ENCODE measurements at regions not wholly inside any gene's neighbourhood (a gene's known extent, or its start where the extent isn't known, plus 50 kb on each side); places are given as distances from the start of the nearest gene placed in this dataset.
A peak's percentile ranks its signal among the peaks of the same experiment; 100 is the strongest.

GRCh38 chr11:121814962-121815361 lies 301.1 kb downstream of the BLID start:
- no peak for TF ChIP-seq CTCF (IDR thresholded peaks at IDR 0.05; ENCODE audit: control extremely low read depth, extremely low read depth)
- Histone ChIP-seq H3K4me1 (ENCODE audit: control insufficient read depth in 5 of 5, insufficient read depth in 5 of 5, low read length in 5 of 5) (no peaks in the 10 kb centered on the region), H3K9me3 (ENCODE audit: control insufficient read depth in 4 of 4, insufficient read depth in 3 of 4, low read length in 3 of 4) (peaks cover 0 to 3% (median under 1%) of the 10 kb centered on the region in 4 donors), H3K9ac (ENCODE audit: insufficient read depth in 1 of 2, low read length in 2 of 2) (no peak overlapping the region), H3K27ac (ENCODE audit: low read depth in 1 of 2, low read length in 1 of 2) (no peak overlapping the region), H3K36me3 (ENCODE audit: control insufficient read depth in 4 of 4, insufficient read depth in 4 of 4, low read length in 4 of 4) (no peaks in the 10 kb centered on the region), H3K4me3 (no peak overlapping the region), H3K27me3 (ENCODE audit: control insufficient read depth in 3 of 3, insufficient read depth in 3 of 3, low read length in 2 of 3) (no peaks in the 10 kb centered on the region)
- WGBS, 2 donors: 91 to 93% methylated on average over 1 of the region's 1 CpG
- ATAC-seq (ENCODE audit: insufficient read depth, low FRiP score): no peak
- no peak for DNase-seq

GRCh38 chr11:121814296-121814695 lies 301.7 kb downstream of the BLID start:
- no peak for TF ChIP-seq CTCF (IDR thresholded peaks at IDR 0.05; ENCODE audit: control extremely low read depth, extremely low read depth)
- Histone ChIP-seq H3K4me1 (ENCODE audit: control insufficient read depth in 5 of 5, insufficient read depth in 5 of 5, low read length in 5 of 5) (no peaks in the 10 kb centered on the region), H3K9ac (ENCODE audit: insufficient read depth in 1 of 2, low read length in 2 of 2) (no peak overlapping the region), H3K27ac (ENCODE audit: low read depth in 1 of 2, low read length in 1 of 2) (no peak overlapping the region), H3K36me3 (ENCODE audit: control insufficient read depth in 4 of 4, insufficient read depth in 4 of 4, low read length in 4 of 4) (no peaks in the 10 kb centered on the region), H3K9me3 (ENCODE audit: control insufficient read depth in 4 of 4, insufficient read depth in 3 of 4, low read length in 3 of 4) (peaks cover 0 to 3% (median under 1%) of the 10 kb centered on the region in 4 donors), H3K27me3 (ENCODE audit: control insufficient read depth in 3 of 3, insufficient read depth in 3 of 3, low read length in 2 of 3) (no peaks in the 10 kb centered on the region), H3K4me3 (no peak overlapping the region)
- DNase-seq: peak in 2 of 3 donors; percentile 54 to 60
- ATAC-seq (ENCODE audit: insufficient read depth, low FRiP score): no peak

DNA sequence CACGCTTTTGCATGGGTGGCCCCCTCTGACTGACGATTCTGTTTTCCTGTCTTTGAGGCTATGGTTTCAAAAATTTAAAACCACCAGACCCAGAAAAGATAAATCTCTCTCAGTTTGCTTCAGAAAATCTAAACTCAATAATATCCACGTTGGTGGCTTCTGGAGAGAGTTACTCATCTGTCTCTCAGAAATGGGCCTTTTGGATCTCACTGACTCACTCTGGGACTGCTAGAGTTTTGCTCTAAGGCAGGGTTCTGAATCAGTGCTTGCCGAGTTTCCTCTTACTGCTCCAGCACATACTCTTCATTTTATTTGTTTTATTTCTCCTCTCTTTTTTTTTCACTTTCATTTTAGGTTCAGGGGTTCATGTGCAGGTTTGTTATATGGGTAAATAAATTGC lies 305.7 kb downstream of the BLID start:
- 56 to 64% methylated on average over 4 of the region's 4 CpGs for WGBS, 2 donors
- TF ChIP-seq CTCF (IDR thresholded peaks at IDR 0.05; ENCODE audit: control extremely low read depth, extremely low read depth): no peak
- Histone ChIP-seq H3K4me3 (no peak overlapping the region), H3K4me1 (ENCODE audit: control insufficient read depth in 5 of 5, insufficient read depth in 5 of 5, low read length in 5 of 5) (no peaks in the 10 kb centered on the region), H3K9ac (ENCODE audit: insufficient read depth in 1 of 2, low read length in 2 of 2) (no peak overlapping the region), H3K36me3 (ENCODE audit: control insufficient read depth in 4 of 4, insufficient read depth in 4 of 4, low read length in 4 of 4) (no peaks in the 10 kb centered on the region), H3K9me3 (ENCODE audit: control insufficient read depth in 4 of 4, insufficient read depth in 3 of 4, low read length in 3 of 4) (peaks cover 0 to 2% (median 0%) of the 10 kb centered on the region in 4 donors), H3K27ac (ENCODE audit: low read depth in 1 of 2, low read length in 1 of 2) (no peak overlapping the region), H3K27me3 (ENCODE audit: control insufficient read depth in 3 of 3, insufficient read depth in 3 of 3, low read length in 2 of 3) (no peaks in the 10 kb centered on the region)
- DNase-seq (no peak), ATAC-seq (ENCODE audit: insufficient read depth, low FRiP score) (no peak)

DNA sequence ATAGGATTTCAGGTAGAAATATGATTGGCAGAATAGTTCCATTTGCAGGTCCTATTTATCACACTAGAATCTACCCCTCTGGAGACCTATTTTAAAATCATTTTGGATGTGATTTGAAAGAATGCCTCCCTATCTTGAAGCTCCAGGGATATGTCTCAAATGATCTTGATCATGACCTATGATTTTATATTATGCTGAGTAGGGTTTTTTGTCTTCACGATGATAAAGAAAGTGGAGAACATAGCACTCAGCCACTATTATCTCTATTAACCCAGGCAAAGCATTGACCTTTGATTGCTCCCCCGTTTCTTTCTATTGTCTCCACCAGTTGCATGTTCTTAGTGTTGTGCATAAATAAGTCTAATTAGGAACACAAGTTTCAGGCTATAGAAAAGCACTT lies 307.9 kb downstream of the BLID start:
- Histone ChIP-seq H3K4me3 (no peak overlapping the region), H3K9me3 (ENCODE audit: control insufficient read depth in 4 of 4, insufficient read depth in 3 of 4, low read length in 3 of 4) (peaks cover 0 to 2% (median 0%) of the 10 kb centered on the region in 4 donors), H3K27me3 (ENCODE audit: control insufficient read depth in 3 of 3, insufficient read depth in 3 of 3, low read length in 2 of 3) (no peaks in the 10 kb centered on the region), H3K27ac (ENCODE audit: low read depth in 1 of 2, low read length in 1 of 2) (no peak overlapping the region), H3K36me3 (ENCODE audit: control insufficient read depth in 4 of 4, insufficient read depth in 4 of 4, low read length in 4 of 4) (no peaks in the 10 kb centered on the region), H3K4me1 (ENCODE audit: control insufficient read depth in 5 of 5, insufficient read depth in 5 of 5, low read length in 5 of 5) (peaks cover 0 to under 1% (median 0%) of the 10 kb centered on the region in 5 donors), H3K9ac (ENCODE audit: insufficient read depth in 1 of 2, low read length in 2 of 2) (no peak overlapping the region)
- no peak for TF ChIP-seq CTCF (IDR thresholded peaks at IDR 0.05; ENCODE audit: control extremely low read depth, extremely low read depth)
- no peak for DNase-seq
- ATAC-seq (ENCODE audit: insufficient read depth, low FRiP score): no peak
- WGBS, 2 donors: 80 to 87% methylated on average over 2 of the region's 2 CpGs
